Neural crest cell (in vitro differentiated cells): ENCODE measurements at regions not wholly inside any gene's neighbourhood (a gene's known extent, or its start where the extent isn't known, plus 50 kb on each side); places are given as distances from the start of the nearest gene placed in this dataset.

Experiments
- DNase-seq: peaks from one replicate; pipeline ENCODE4 v3.0.0; 2021; ENCODE audit warnings: low read depth, mixed read lengths, low spot score
- H3K27ac Mint-ChIP-seq: one replicate; pipeline ENCODE4 v1.8.0; 2021; ENCODE audit warnings: mild to moderate bottlenecking, mixed read lengths; ENCODE audit not compliant: unreplicated experiment
- H3K27me3 Mint-ChIP-seq: 2 replicates; pipeline ENCODE4 v1.8.0; 2021; ENCODE audit warnings: low read depth, mild to moderate bottlenecking, mixed read lengths
- H3K36me3 Mint-ChIP-seq: 2 replicates; pipeline ENCODE4 v1.8.0; 2021; ENCODE audit warnings: low read depth, mild to moderate bottlenecking, mixed read lengths
- H3K4me1 Mint-ChIP-seq: 2 replicates; pipeline ENCODE4 v1.8.0; 2021; ENCODE audit warnings: mixed read lengths
- H3K4me3 Mint-ChIP-seq: one replicate; pipeline ENCODE4 v1.8.0; 2021; ENCODE audit warnings: mild to moderate bottlenecking, mixed read lengths
- H3K9me3 Mint-ChIP-seq: 2 replicates; pipeline ENCODE4 v1.8.0; 2021; ENCODE audit warnings: mixed read lengths
- CTCF ChIP-seq: fragments of 200-600 bp; sonication (generic); conservative IDR thresholded peaks from 2 replicates; pipeline ENCODE4 v1.5.0; 2021; ENCODE audit warnings: antibody characterized with exemption, mild to moderate bottlenecking

GRCh38 chr2:40737180-40737579, 285.3 kb upstream of the SLC8A1 start:
- no peaks in the 10 kb centered on the region for H3K36me3 Mint-ChIP-seq
- no peak overlapping the region for H3K27ac Mint-ChIP-seq
- H3K4me1 Mint-ChIP-seq: no peaks in the 10 kb centered on the region
- no peak for DNase-seq
- TF ChIP-seq CTCF: no peak
- H3K9me3 Mint-ChIP-seq: no peaks in the 10 kb centered on the region
- H3K4me3 Mint-ChIP-seq: no peak overlapping the region
- no peaks in the 10 kb centered on the region for H3K27me3 Mint-ChIP-seq

- Mint-ChIP-seq H3K4me3 (no peak overlapping the region), H3K4me1 (no peaks in the 10 kb centered on the region), H3K36me3 (no peaks in the 10 kb centered on the region), H3K9me3 (no peaks in the 10 kb centered on the region), H3K27me3 (no peaks in the 10 kb centered on the region), H3K27ac (no peak overlapping the region)
- no peak for TF ChIP-seq CTCF
- no peak for DNase-seq
Measured at GRCh38 chr2:40740419-40740818, 288.5 kb upstream of the SLC8A1 start.

- no peaks in the 10 kb centered on the region for H3K4me1 Mint-ChIP-seq
- no peaks in the 10 kb centered on the region for H3K27me3 Mint-ChIP-seq
- no peak for DNase-seq
- no peak for TF ChIP-seq CTCF
- no peak overlapping the region for H3K4me3 Mint-ChIP-seq
- no peaks in the 10 kb centered on the region for H3K36me3 Mint-ChIP-seq
- no peak overlapping the region for H3K27ac Mint-ChIP-seq
- H3K9me3 Mint-ChIP-seq: no peaks in the 10 kb centered on the region
Measured at GRCh38 chr2:40741532-40741931, 289.6 kb upstream of the SLC8A1 start.

GRCh38 chr2:40746191-40746590, 294.3 kb upstream of the SLC8A1 start:
- Mint-ChIP-seq H3K27me3 (no peaks in the 10 kb centered on the region), H3K9me3 (no peaks in the 10 kb centered on the region), H3K4me3 (no peak overlapping the region), H3K27ac (no peak overlapping the region), H3K4me1 (no peaks in the 10 kb centered on the region), H3K36me3 (no peaks in the 10 kb centered on the region)
- no peak for TF ChIP-seq CTCF
- no peak for DNase-seq

- Mint-ChIP-seq H3K4me3 (no peak overlapping the region), H3K27ac (no peak overlapping the region), H3K27me3 (no peaks in the 10 kb centered on the region), H3K4me1 (no peaks in the 10 kb centered on the region), H3K36me3 (no peaks in the 10 kb centered on the region), H3K9me3 (no peaks in the 10 kb centered on the region)
- no peak for TF ChIP-seq CTCF
- no peak for DNase-seq
Measured at GRCh38 chr2:40751981-40752380, 300.1 kb upstream of the SLC8A1 start.

- Mint-ChIP-seq H3K4me1 (no peaks in the 10 kb centered on the region), H3K4me3 (no peak overlapping the region), H3K27ac (no peak overlapping the region), H3K36me3 (no peaks in the 10 kb centered on the region), H3K27me3 (no peaks in the 10 kb centered on the region), H3K9me3 (no peaks in the 10 kb centered on the region)
- no peak for DNase-seq
- no peak for TF ChIP-seq CTCF
Measured at GRCh38 chr2:40752796-40753195, 300.9 kb upstream of the SLC8A1 start.
